CD4-positive, alpha-beta memory T cell (primary cell): ENCODE measurements at regions not wholly inside any gene's neighbourhood (a gene's known extent, or its start where the extent isn't known, plus 50 kb on each side); places are given as distances from the start of the nearest gene placed in this dataset.

Source experiments
- CTCF ChIA-PET: fragments of 350-600 bp; sonication (Branson Sonifier 250); formaldehyde crosslinking; loops from one replicate; lab custom pipeline; 2021; ENCODE audit warnings: inconsistent platforms; ENCODE audit not compliant: partially characterized antibody; lab: Charles Lee
- POLR2A ChIA-PET: fragments of 350-600 bp; sonication (Branson Sonifier 250); formaldehyde crosslinking; loops from one replicate; lab custom pipeline; 2021; ENCODE audit not compliant: partially characterized antibody; lab: Charles Lee
- DNase-seq, 5 donors: peaks; one replicate each; pipeline versions ENCODE4 v3.0.0 to v3.0.0-alpha.2; 2020 to 2022; ENCODE audit warnings: mixed read lengths in 1 of 5
- H3K27ac ChIP-seq: one replicate; pipeline ENCODE4 v1.7.0; 2013; ENCODE audit warnings: low read depth, low read length
- H3K27me3 ChIP-seq: 2 replicates; pipeline ENCODE4 v1.7.0; 2013; ENCODE audit warnings: mild to moderate bottlenecking, low read length, moderate library complexity; ENCODE audit not compliant: insufficient read depth
- H3K36me3 ChIP-seq: 2 replicates; pipeline ENCODE4 v1.7.0; 2013; ENCODE audit warnings: mild to moderate bottlenecking, low read length, moderate library complexity; ENCODE audit not compliant: insufficient read depth
- H3K4me1 ChIP-seq: 2 replicates; pipeline ENCODE4 v1.7.0; 2013; ENCODE audit warnings: mild to moderate bottlenecking, low read length, moderate library complexity; ENCODE audit not compliant: insufficient read depth
- H3K4me3 ChIP-seq, 2 donors: one replicate each; pipeline ENCODE4 v1.7.0; 2013; ENCODE audit warnings: low read length in 2 of 2, mild to moderate bottlenecking in 1 of 2
- H3K9me3 ChIP-seq, 2 donors: one replicate each; pipeline ENCODE4 v1.7.0; 2013; ENCODE audit warnings: low read length in 2 of 2, control low read depth in 1 of 2; ENCODE audit not compliant: control insufficient read depth in 1 of 2
- H3K27ac Mint-ChIP-seq, 7 donors: one replicate each; pipeline ENCODE4 v1.8.0; 2020 to 2021; ENCODE audit warnings: mixed read lengths in 7 of 7, mild to moderate bottlenecking in 6 of 7, inconsistent platforms in 3 of 7, moderate library complexity in 3 of 7
- H3K27me3 Mint-ChIP-seq, 2 donors: one replicate each; pipeline ENCODE4 v1.8.0; 2020 to 2021; ENCODE audit warnings: mixed read lengths in 2 of 2
- H3K36me3 Mint-ChIP-seq, 2 donors: one replicate each; pipeline ENCODE4 v1.8.0; 2020 to 2021; ENCODE audit warnings: mixed read lengths in 2 of 2, inconsistent platforms in 1 of 2, mild to moderate bottlenecking in 1 of 2
- H3K4me1 Mint-ChIP-seq, 4 donors: one replicate each; pipeline ENCODE4 v1.8.0; 2020 to 2021; ENCODE audit warnings: mixed read lengths in 4 of 4, mild to moderate bottlenecking in 1 of 4
- H3K4me3 Mint-ChIP-seq, 8 donors: one replicate each; pipeline ENCODE4 v1.8.0; 2020 to 2021; ENCODE audit warnings: mixed read lengths in 8 of 8, mild to moderate bottlenecking in 7 of 8, moderate library complexity in 6 of 8, inconsistent platforms in 3 of 8
- H3K9me3 Mint-ChIP-seq, 8 donors: one replicate each; pipeline ENCODE4 v1.8.0; 2020 to 2021; ENCODE audit warnings: mixed read lengths in 8 of 8, mild to moderate bottlenecking in 5 of 8, inconsistent platforms in 3 of 8, moderate library complexity in 1 of 8
- intact Hi-C: fragments of 100-400 bp; cut with micrococcal nuclease; formaldehyde crosslinking; loops from one replicate; pipeline ENCODE4 v1.15.1; 2023

GRCh38 chr11:30786256-30787110, 200.3 kb upstream of the MPPED2 start:
- Mint-ChIP-seq H3K36me3 (no peaks in the 10 kb centered on the region), H3K27me3 (no peaks in the 10 kb centered on the region), H3K4me3 (no peak overlapping the region), H3K27ac (no peak overlapping the region), H3K4me1 (no peaks in the 10 kb centered on the region), H3K9me3 (peaks cover 0 to 4% (median 0%) of the 10 kb centered on the region in 8 donors)
- DNase-seq, result no peak
- Histone ChIP-seq H3K4me3 (no peak overlapping the region), H3K4me1 (no peaks in the 10 kb centered on the region), H3K36me3 (no peaks in the 10 kb centered on the region), H3K9me3 (no peaks in the 10 kb centered on the region), H3K27ac (no peak overlapping the region), H3K27me3 (no peaks in the 10 kb centered on the region)
- ChIA-PET CTCF (no interaction called here), POLR2A (no interaction called here)
- intact Hi-C loops, result no loop called here

GRCh38 chr11:30778596-30778995, 192.4 kb upstream of the MPPED2 start:
- Histone ChIP-seq H3K27ac (no peak overlapping the region), H3K27me3 (no peaks in the 10 kb centered on the region), H3K4me3 (no peak overlapping the region), H3K9me3 (no peaks in the 10 kb centered on the region), H3K36me3 (no peaks in the 10 kb centered on the region), H3K4me1 (no peaks in the 10 kb centered on the region)
- no peaks in the 10 kb centered on the region for H3K27me3 Mint-ChIP-seq
- H3K36me3 Mint-ChIP-seq, result no peaks in the 10 kb centered on the region
- intact Hi-C loops, result no loop called here
- no peak overlapping the region for H3K27ac Mint-ChIP-seq
- H3K4me1 Mint-ChIP-seq, result no peaks in the 10 kb centered on the region
- DNase-seq, result no peak
- POLR2A ChIA-PET, result no interaction called here
- H3K9me3 Mint-ChIP-seq, result peaks cover 0 to 6% (median 2%) of the 10 kb centered on the region in 8 donors
- CTCF ChIA-PET, result no interaction called here
- H3K4me3 Mint-ChIP-seq, result no peak overlapping the region

GRCh38 chr11:30775233-30775522, 189.0 kb upstream of the MPPED2 start:
- no peak overlapping the region for H3K4me3 Mint-ChIP-seq
- ChIA-PET CTCF (no interaction called here), POLR2A (no interaction called here)

GRCh38 chr11:30774496-30775232, 188.5 kb upstream of the MPPED2 start:
- H3K27me3 Mint-ChIP-seq, result no peaks in the 10 kb centered on the region
- H3K4me1 Mint-ChIP-seq, result no peaks in the 10 kb centered on the region
- no peaks in the 10 kb centered on the region for H3K36me3 ChIP-seq
- H3K27ac ChIP-seq, result no peak overlapping the region
- H3K4me3 ChIP-seq, result no peak overlapping the region
- ChIA-PET CTCF (no interaction called here), POLR2A (no interaction called here)
- no peaks in the 10 kb centered on the region for H3K36me3 Mint-ChIP-seq
- H3K4me1 ChIP-seq, result no peaks in the 10 kb centered on the region
- intact Hi-C loops, result no loop called here
- H3K9me3 ChIP-seq, result no peaks in the 10 kb centered on the region
- no peak overlapping the region for H3K27ac Mint-ChIP-seq
- peaks cover 0 to 13% (median 2%) of the 10 kb centered on the region in 8 donors for H3K9me3 Mint-ChIP-seq
- H3K27me3 ChIP-seq, result no peaks in the 10 kb centered on the region
- no peak for DNase-seq
- no peak overlapping the region for H3K4me3 Mint-ChIP-seq

More at GRCh38 chr11:30775233-30775522, 189.0 kb upstream of the MPPED2 start:
- no peaks in the 10 kb centered on the region for H3K27me3 ChIP-seq
- no peak overlapping the region for H3K27ac ChIP-seq
- DNase-seq, result no peak
- Mint-ChIP-seq H3K36me3 (no peaks in the 10 kb centered on the region), H3K9me3 (peaks cover 0 to 12% (median 2%) of the 10 kb centered on the region in 8 donors), H3K4me1 (no peaks in the 10 kb centered on the region), H3K27me3 (no peaks in the 10 kb centered on the region), H3K27ac (no peak overlapping the region)
- intact Hi-C loops, result no loop called here
- H3K36me3 ChIP-seq, result no peaks in the 10 kb centered on the region
- no peak overlapping the region for H3K4me3 ChIP-seq
- no peaks in the 10 kb centered on the region for H3K4me1 ChIP-seq
- no peaks in the 10 kb centered on the region for H3K9me3 ChIP-seq

- Mint-ChIP-seq H3K27ac (no peak overlapping the region), H3K9me3 (peaks cover 0 to 7% (median 2%) of the 10 kb centered on the region in 8 donors), H3K4me1 (no peaks in the 10 kb centered on the region), H3K36me3 (no peaks in the 10 kb centered on the region), H3K4me3 (no peak overlapping the region), H3K27me3 (no peaks in the 10 kb centered on the region)
- no peaks in the 10 kb centered on the region for H3K9me3 ChIP-seq
- ChIA-PET CTCF (interaction anchor here (0.6 kb wide), 1 partner anchor 250 kb away, joined by 3 read pairs; no protein-coding TSS in a partner anchor), POLR2A (no interaction called here)
- no peaks in the 10 kb centered on the region for H3K4me1 ChIP-seq
- H3K36me3 ChIP-seq, result no peaks in the 10 kb centered on the region
- no peak for DNase-seq
- H3K4me3 ChIP-seq, result no peak overlapping the region
- intact Hi-C loops, result no loop called here
- H3K27ac ChIP-seq, result no peak overlapping the region
- H3K27me3 ChIP-seq, result no peaks in the 10 kb centered on the region
Measured at GRCh38 chr11:30772908-30773307, 186.8 kb upstream of the MPPED2 start.

GRCh38 chr11:30763951-30764350, 177.8 kb upstream of the MPPED2 start:
- H3K9me3 Mint-ChIP-seq, result peaks cover 0 to 18% (median 9%) of the 10 kb centered on the region in 8 donors
- no peaks in the 10 kb centered on the region for H3K36me3 Mint-ChIP-seq
- H3K36me3 ChIP-seq, result no peaks in the 10 kb centered on the region
- intact Hi-C loops, result no loop called here
- POLR2A ChIA-PET, result no interaction called here
- no peaks in the 10 kb centered on the region for H3K4me1 ChIP-seq
- H3K4me3 Mint-ChIP-seq, result no peak overlapping the region
- no peak overlapping the region for H3K4me3 ChIP-seq
- CTCF ChIA-PET, result no interaction called here
- no peak for DNase-seq
- H3K27me3 ChIP-seq, result no peaks in the 10 kb centered on the region
- peak overlapping the region in 1 of 7 donors; percentile 56 for H3K27ac Mint-ChIP-seq
- no peaks in the 10 kb centered on the region for H3K4me1 Mint-ChIP-seq
- no peaks in the 10 kb centered on the region for H3K9me3 ChIP-seq
- H3K27ac ChIP-seq, result no peak overlapping the region
- H3K27me3 Mint-ChIP-seq, result peaks cover 0 to 2% of the 10 kb centered on the region in 2 donors

- DNase-seq, result no peak
- Histone ChIP-seq H3K27me3 (no peaks in the 10 kb centered on the region), H3K27ac (no peak overlapping the region), H3K36me3 (no peaks in the 10 kb centered on the region), H3K4me3 (no peak overlapping the region), H3K4me1 (no peaks in the 10 kb centered on the region), H3K9me3 (no peaks in the 10 kb centered on the region)
- H3K36me3 Mint-ChIP-seq, result no peaks in the 10 kb centered on the region
- CTCF ChIA-PET, result no interaction called here
- H3K27ac Mint-ChIP-seq, result no peak overlapping the region
- POLR2A ChIA-PET, result no interaction called here
- intact Hi-C loops, result no loop called here
- peaks cover 0 to 18% (median 9%) of the 10 kb centered on the region in 8 donors for H3K9me3 Mint-ChIP-seq
- no peak overlapping the region for H3K4me3 Mint-ChIP-seq
- no peaks in the 10 kb centered on the region for H3K4me1 Mint-ChIP-seq
- H3K27me3 Mint-ChIP-seq, result peaks cover 0 to 2% of the 10 kb centered on the region in 2 donors
Measured at GRCh38 chr11:30762188-30762587, 176.0 kb upstream of the MPPED2 start.
